Activated CD4-positive, alpha-beta T cell treated with anti-CD3 and anti-CD28 coated beads, Interleukin-2, Interleukin-4, amounts not matched to agents 100 ng/mL and 50 ng/mL, durations not matched to agents 16 hours and 8 hours (primary cell): ENCODE measurements at regions not wholly inside any gene's neighbourhood (a gene's known extent, or its start where the extent isn't known, plus 50 kb on each side); places are given as distances from the start of the nearest gene placed in this dataset.
"Not testable (repeated sequence)": the region's sequence is repeated elsewhere in the genome, so short reads cannot be mapped to it uniquely, and the experiment has no call there.

Experiments
- DNase-seq: peaks from one replicate; pipeline ENCODE4 v3.0.0-alpha.2; 2020; ENCODE audit warnings: low spot score

GRCh38 chr2:180927030-180927686 lies 53.2 kb upstream of the UBE2E3 start:
- no peak for DNase-seq

- no peak for DNase-seq
Observed at GRCh38 chr2:180925700-180926099, 54.7 kb upstream of the UBE2E3 start.

GRCh38 chr2:180924063-180924462 lies 56.3 kb upstream of the UBE2E3 start:
- DNase-seq: no peak

- no peak for DNase-seq
Observed at GRCh38 chr2:180910831-180911665, 69.4 kb upstream of the UBE2E3 start.

GRCh38 chr2:180907731-180908130 lies 72.7 kb upstream of the UBE2E3 start:
- no peak for DNase-seq

GRCh38 chr2:180905461-180905860 lies 74.9 kb upstream of the UBE2E3 start:
- no peak for DNase-seq

DNA sequence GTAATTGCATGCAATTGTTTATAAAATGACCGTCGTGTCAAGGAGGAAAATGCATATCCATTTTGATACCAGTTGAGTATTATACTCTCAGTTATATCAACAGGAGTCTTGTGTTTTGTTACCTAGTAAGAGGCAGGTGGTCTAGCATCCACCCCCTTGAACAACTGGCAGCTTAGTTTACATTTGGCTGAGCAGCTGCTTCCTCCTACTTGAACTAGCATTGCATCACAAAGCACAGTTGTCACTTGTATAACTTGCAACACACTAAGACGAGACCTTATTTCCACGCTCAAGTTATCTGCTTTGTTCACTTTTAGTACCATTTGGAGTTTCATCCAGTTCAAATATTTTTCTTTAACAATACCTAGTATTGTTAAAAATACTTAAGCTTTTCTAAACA lies 75.4 kb upstream of the UBE2E3 start:
- DNase-seq: no peak

- no peak for DNase-seq
Observed at GRCh38 chr2:180901331-180901730, 79.1 kb upstream of the UBE2E3 start.

GRCh38 chr2:180893752-180894151 lies 86.7 kb upstream of the UBE2E3 start:
- no peak for DNase-seq

DNA sequence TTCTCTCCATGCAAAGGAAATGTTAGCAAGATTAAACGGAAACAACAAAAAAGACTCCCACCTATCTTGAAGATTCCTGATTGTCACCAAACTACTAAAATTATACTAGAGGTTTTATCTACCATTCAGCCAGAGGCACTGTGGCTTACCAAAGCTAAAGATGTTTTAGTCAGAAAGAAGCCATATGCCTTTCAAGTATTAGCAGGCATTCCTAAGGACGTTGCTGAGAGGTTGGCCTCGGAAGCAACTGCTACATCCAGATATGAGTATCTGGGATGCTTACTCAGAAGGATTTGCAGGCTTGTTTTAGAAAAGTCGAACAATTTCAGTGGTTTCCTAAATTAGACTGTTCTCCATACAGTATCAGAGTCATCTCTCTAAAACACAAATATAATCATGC lies 88.3 kb upstream of the UBE2E3 start:
- no peak for DNase-seq

DNA sequence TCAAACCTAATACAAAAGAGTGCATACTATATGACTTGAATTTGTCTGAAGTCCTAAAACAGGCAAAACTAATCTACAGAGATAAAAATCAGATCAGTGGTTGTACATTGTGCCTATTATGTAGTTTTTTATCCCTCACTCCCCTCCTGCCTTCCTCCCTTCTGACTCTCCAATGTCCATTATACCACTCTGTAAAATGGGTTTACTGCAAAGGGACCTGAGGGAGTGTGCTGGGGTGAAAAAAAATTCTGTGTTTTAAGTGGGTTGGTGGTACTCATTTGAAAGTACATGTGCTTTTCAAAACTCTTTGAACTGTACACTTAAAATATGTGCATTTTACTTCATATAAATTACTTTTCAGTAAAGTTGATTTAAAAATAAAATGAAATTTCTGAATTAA lies 89.0 kb upstream of the UBE2E3 start:
- DNase-seq: no peak

DNA sequence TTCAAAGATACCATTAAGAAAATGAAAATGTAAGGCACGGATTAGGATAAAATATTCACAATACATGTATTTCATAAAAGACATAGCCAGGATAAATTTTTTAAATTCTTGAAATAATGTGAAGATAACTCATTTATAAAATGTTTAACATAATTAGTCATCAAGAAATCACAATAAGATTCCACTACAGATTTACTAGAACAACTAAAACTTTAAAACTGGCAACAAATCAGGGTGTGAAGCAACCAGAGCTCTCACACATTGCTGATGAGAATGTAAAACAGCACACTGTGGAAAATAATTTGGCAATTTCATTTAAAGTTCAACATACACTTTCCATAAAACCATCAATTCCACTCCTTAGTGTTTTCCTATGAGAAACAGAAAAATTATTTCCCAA lies 89.6 kb upstream of the UBE2E3 start:
- no peak for DNase-seq

GRCh38 chr2:180882959-180883358 lies 97.4 kb upstream of the UBE2E3 start:
- no peak for DNase-seq

DNA sequence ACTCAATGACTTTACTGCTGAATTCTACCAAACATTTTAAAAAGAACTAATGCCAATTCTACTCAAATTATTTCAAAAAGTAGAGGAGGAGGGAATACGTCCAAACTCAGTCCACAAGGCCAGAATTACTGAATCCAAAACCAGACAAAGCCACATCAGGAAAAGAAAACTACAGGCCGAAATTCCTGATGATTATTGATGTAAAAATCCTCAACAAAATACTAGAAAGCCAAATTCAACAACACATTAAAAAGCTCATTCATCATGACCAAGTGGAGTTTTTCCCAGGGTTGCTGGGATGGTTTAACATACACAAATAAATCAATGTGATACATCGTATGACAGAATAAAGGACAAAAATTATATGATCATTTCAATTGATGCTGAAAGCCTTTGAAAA lies 103.9 kb upstream of the UBE2E3 start:
- DNase-seq: no peak

- no peak for DNase-seq
Observed at GRCh38 chr2:180873219-180873618, 107.2 kb upstream of the UBE2E3 start.

DNA sequence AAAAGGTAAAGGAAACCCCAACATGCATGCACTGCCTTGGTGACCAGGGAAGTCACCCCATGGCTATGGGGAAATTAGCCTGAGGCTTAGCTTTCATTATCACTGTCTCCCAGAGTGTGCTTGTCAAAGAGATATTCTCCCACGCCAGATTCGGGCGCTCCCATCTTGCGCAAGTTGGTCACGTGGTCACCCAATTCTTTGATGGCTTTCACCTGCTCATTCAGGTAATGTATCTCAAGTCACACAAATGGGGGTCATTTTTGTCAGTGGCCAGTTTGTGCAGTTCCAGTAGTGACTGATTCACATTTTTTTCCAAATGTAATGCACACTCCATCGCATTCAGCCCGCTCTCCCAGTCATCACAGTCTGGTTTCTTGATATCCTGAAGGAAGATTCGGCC lies 107.6 kb upstream of the UBE2E3 start:
- DNase-seq: not testable (repeated sequence)

- no peak for DNase-seq
Observed at GRCh38 chr2:180872255-180872654, 108.2 kb upstream of the UBE2E3 start.

- no peak for DNase-seq
Observed at GRCh38 chr2:180871649-180872048, 108.8 kb upstream of the UBE2E3 start.

DNA sequence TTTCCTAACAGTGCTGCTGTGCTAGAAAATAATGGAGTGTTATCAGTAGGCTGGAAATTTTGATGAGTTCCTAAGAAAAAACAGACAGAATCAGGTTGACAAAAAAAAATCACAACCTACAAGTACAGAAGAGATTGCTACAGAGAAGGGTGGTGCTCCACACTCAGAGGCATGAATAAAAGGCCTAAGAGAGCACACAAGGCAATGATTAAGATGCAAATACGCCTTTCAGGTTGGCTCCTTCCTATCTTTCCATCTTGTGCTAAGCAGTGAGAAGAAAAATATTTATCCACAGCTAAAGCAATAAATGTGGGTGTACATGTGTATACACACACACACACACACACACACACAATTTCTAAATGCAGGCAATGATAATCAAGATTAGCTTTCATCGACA lies 130.6 kb upstream of the UBE2E3 start:
- no peak for DNase-seq

DNA sequence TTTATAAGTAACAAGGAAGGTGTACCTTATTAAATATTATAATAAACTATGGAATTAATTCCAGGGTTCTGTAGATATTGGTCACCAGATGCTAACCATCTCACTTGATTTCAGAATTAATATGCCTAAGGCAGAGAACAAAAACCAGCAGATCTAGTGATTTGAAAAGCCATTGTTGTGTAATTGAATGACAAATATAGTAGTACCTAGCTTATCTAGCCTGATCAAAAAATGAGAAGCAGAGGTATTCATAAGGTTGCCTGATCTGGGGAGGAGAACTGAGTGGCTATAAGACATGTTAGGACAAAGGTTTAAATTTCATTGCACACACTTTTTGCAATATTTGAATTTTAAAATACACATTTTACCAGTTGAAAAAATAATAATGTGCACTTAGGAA lies 132.0 kb upstream of the UBE2E3 start:
- no peak for DNase-seq

DNA sequence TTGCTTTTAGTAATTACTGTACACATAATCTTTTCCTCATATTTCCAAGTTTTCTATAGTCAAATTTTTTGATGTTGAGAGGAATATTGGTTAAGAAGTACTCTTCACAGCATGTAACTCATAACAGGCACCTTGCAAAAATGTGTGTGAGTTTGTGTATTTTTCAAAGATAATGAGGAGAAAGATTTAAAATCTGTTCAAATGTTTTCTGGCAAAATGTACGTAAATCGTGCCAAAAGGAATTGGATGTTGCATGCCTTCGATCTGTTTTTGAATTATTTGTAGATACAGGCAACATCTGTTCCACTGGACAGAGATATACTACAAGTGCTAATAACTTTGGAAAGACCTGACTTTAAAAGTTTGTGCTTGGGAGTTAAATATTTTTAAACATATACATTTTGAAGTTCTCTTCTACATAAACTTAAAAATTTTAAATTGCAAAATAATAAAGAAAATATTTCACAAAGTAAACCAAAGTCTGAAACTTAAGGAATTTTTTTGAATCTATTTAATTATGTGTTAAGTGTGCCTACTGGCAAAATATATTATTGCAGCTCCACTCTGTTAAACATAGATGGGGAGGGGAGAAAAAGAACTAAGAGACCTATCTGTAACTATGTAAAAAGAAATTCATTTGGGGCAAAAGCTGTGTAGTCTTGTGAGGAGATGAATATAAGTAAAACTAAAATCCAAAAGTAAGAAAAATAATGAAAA lies 133.5 kb upstream of the UBE2E3 start:
- no peak for DNase-seq

DNA sequence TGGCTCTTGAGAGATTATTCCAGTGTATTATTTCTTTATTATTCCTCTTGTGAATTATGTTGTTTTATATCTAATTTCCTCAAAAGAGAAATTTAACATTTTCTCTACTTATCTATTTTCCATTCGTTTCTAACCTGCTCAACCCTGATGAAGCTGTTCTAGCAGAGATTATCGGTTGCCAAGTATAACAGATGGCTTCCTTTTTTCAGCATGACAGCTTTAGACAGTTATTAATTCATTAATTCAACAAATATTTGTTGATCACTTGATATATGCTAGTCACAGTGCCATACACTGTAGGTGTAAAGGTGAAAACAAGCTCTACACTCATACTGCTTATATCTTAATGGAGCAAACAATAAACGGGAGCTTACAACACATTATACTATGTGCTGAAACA lies 137.9 kb upstream of the UBE2E3 start:
- no peak for DNase-seq

DNA sequence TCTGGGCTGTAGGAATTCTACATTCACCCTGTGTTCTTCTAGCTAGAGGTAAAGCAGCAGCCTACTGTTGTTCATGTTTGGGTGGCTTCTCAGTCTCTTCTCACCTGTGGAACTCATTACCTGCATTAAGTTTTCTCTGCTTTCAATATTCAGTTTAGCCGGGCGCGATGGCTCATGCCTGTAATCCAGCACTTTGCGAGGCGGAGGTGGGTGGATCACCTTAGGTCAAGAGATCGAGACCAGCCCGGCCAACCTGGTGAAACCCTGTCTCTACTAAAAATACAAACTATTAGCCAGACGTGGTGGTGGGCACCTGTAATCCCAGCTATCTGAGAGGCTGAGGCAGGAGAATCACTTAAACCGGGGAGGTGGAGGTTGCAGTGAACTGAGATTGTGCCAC lies 139.8 kb upstream of the UBE2E3 start:
- DNase-seq: no peak
